ENCODE measurements at regions not wholly inside any gene's neighbourhood (a gene's known extent, or its start where the extent isn't known, plus 50 kb on each side); places are given as distances from the start of the nearest gene placed in this dataset.
"Not testable (repeated sequence)": the region's sequence is repeated elsewhere in the genome, so short reads cannot be mapped to it uniquely, and the experiment has no call there.

- Histone ChIP-seq H3K36me3 (ENCODE audit: insufficient read depth) (no peaks in the 10 kb centered on the region), H3K4me1 (ENCODE audit: insufficient read depth) (no peaks in the 10 kb centered on the region), H3K4me3 (ENCODE audit: low read depth, low read length) (no peak overlapping the region), H3K27ac (ENCODE audit: low read depth) (no peak overlapping the region)
- DNase-seq (ENCODE audit: extremely low spot score): no peak
Observed at GRCh38 chr9:82052081-82052480, 63.5 kb downstream of the SPATA31D1 start.

- Histone ChIP-seq H3K4me3 (ENCODE audit: low read depth, low read length) (no peak overlapping the region), H3K27ac (ENCODE audit: low read depth) (no peak overlapping the region), H3K36me3 (ENCODE audit: insufficient read depth) (no peaks in the 10 kb centered on the region), H3K4me1 (ENCODE audit: insufficient read depth) (no peaks in the 10 kb centered on the region)
- no peak for DNase-seq (ENCODE audit: extremely low spot score)
- 98% methylated on average over 26 of the region's 26 CpGs for WGBS
Observed at GRCh38 chr9:82054264-82055015, 65.9 kb downstream of the SPATA31D1 start.

GRCh38 chr9:82057805-82058204, 69.2 kb downstream of the SPATA31D1 start:
- no peak for DNase-seq (ENCODE audit: extremely low spot score)
- no peak overlapping the region for H3K27ac ChIP-seq (ENCODE audit: low read depth)
- H3K36me3 ChIP-seq (ENCODE audit: insufficient read depth): no peaks in the 10 kb centered on the region
- 78% methylated on average over 5 of the region's 5 CpGs for WGBS
- H3K4me3 ChIP-seq (ENCODE audit: low read depth, low read length): no peak overlapping the region
- H3K4me1 ChIP-seq (ENCODE audit: insufficient read depth): no peaks in the 10 kb centered on the region

- H3K27ac ChIP-seq (ENCODE audit: low read depth); H3K4me1 ChIP-seq (ENCODE audit: insufficient read depth); H3K4me3 ChIP-seq (ENCODE audit: low read depth, low read length); DNase-seq (ENCODE audit: extremely low spot score); H3K36me3 ChIP-seq (ENCODE audit: insufficient read depth): not testable (repeated sequence)
- WGBS: 92% methylated on average over 7 of the region's 7 CpGs
Observed at GRCh38 chr9:82061801-82062200, 73.2 kb downstream of the SPATA31D1 start.

- Histone ChIP-seq H3K36me3 (ENCODE audit: insufficient read depth) (no peaks in the 10 kb centered on the region), H3K4me3 (ENCODE audit: low read depth, low read length) (no peak overlapping the region), H3K27ac (ENCODE audit: low read depth) (no peak overlapping the region), H3K4me1 (ENCODE audit: insufficient read depth) (no peaks in the 10 kb centered on the region)
- WGBS: 87% methylated on average over 12 of the region's 12 CpGs
- no peak for DNase-seq (ENCODE audit: extremely low spot score)
Observed at GRCh38 chr9:82062245-82062644, 73.7 kb downstream of the SPATA31D1 start.

GRCh38 chr9:82073551-82074543, 85.3 kb downstream of the SPATA31D1 start:
- Histone ChIP-seq H3K36me3 (ENCODE audit: insufficient read depth) (no peaks in the 10 kb centered on the region), H3K4me1 (ENCODE audit: insufficient read depth) (no peaks in the 10 kb centered on the region), H3K27ac (ENCODE audit: low read depth) (no peak overlapping the region), H3K4me3 (ENCODE audit: low read depth, low read length) (no peak overlapping the region)
- no peak for DNase-seq (ENCODE audit: extremely low spot score)
- WGBS: 80% methylated on average over 2 of the region's 2 CpGs

- Histone ChIP-seq H3K36me3 (ENCODE audit: insufficient read depth) (no peaks in the 10 kb centered on the region), H3K27ac (ENCODE audit: low read depth) (no peak overlapping the region), H3K4me1 (ENCODE audit: insufficient read depth) (no peaks in the 10 kb centered on the region), H3K4me3 (ENCODE audit: low read depth, low read length) (no peak overlapping the region)
- no peak for DNase-seq (ENCODE audit: extremely low spot score)
Observed at GRCh38 chr9:82080265-82080664, 91.7 kb downstream of the SPATA31D1 start.

- Histone ChIP-seq H3K36me3 (ENCODE audit: insufficient read depth) (no peaks in the 10 kb centered on the region), H3K27ac (ENCODE audit: low read depth) (no peak overlapping the region), H3K4me1 (ENCODE audit: insufficient read depth) (no peaks in the 10 kb centered on the region), H3K4me3 (ENCODE audit: low read depth, low read length) (no peak overlapping the region)
- WGBS: 66% methylated on average over 2 of the region's 2 CpGs
- DNase-seq (ENCODE audit: extremely low spot score): no peak
Observed at GRCh38 chr9:82081496-82081895, 92.9 kb downstream of the SPATA31D1 start.

- Histone ChIP-seq H3K4me1 (ENCODE audit: insufficient read depth) (no peaks in the 10 kb centered on the region), H3K36me3 (ENCODE audit: insufficient read depth) (no peaks in the 10 kb centered on the region), H3K4me3 (ENCODE audit: low read depth, low read length) (no peak overlapping the region), H3K27ac (ENCODE audit: low read depth) (no peak overlapping the region)
- no peak for DNase-seq (ENCODE audit: extremely low spot score)
Observed at GRCh38 chr9:82082563-82082962, 94.0 kb downstream of the SPATA31D1 start.

- Histone ChIP-seq H3K36me3 (ENCODE audit: insufficient read depth) (no peaks in the 10 kb centered on the region), H3K4me1 (ENCODE audit: insufficient read depth) (no peaks in the 10 kb centered on the region), H3K4me3 (ENCODE audit: low read depth, low read length) (no peak overlapping the region), H3K27ac (ENCODE audit: low read depth) (no peak overlapping the region)
- WGBS: 96% methylated on average over 24 of the region's 24 CpGs
- no peak for DNase-seq (ENCODE audit: extremely low spot score)
Observed at GRCh38 chr9:82088591-82088990, 100.0 kb downstream of the SPATA31D1 start.

- no peak for DNase-seq (ENCODE audit: extremely low spot score)
Observed at GRCh38 chr9:82090046-82090445, 101.5 kb downstream of the SPATA31D1 start.

GRCh38 chr9:82091100-82091499, 102.5 kb downstream of the SPATA31D1 start:
- 91% methylated on average over 1 of the region's 1 CpG for WGBS

More at GRCh38 chr9:82090046-82090445, 101.5 kb downstream of the SPATA31D1 start:
- no peak overlapping the region for H3K4me3 ChIP-seq (ENCODE audit: low read depth, low read length)
- no peaks in the 10 kb centered on the region for H3K4me1 ChIP-seq (ENCODE audit: insufficient read depth)
- 93% methylated on average over 2 of the region's 2 CpGs for WGBS
- H3K36me3 ChIP-seq (ENCODE audit: insufficient read depth): no peaks in the 10 kb centered on the region
- no peak overlapping the region for H3K27ac ChIP-seq (ENCODE audit: low read depth)

GRCh38 chr9:82091610-82092009, 103.0 kb downstream of the SPATA31D1 start:
- WGBS: 94% methylated on average over 2 of the region's 2 CpGs
- no peak for DNase-seq (ENCODE audit: extremely low spot score)
- H3K4me1 ChIP-seq (ENCODE audit: insufficient read depth): no peaks in the 10 kb centered on the region
- no peak overlapping the region for H3K4me3 ChIP-seq (ENCODE audit: low read depth, low read length)
- no peak overlapping the region for H3K27ac ChIP-seq (ENCODE audit: low read depth)
- H3K36me3 ChIP-seq (ENCODE audit: insufficient read depth): no peaks in the 10 kb centered on the region

More at GRCh38 chr9:82091100-82091499, 102.5 kb downstream of the SPATA31D1 start:
- Histone ChIP-seq H3K4me1 (ENCODE audit: insufficient read depth) (no peaks in the 10 kb centered on the region), H3K4me3 (ENCODE audit: low read depth, low read length) (no peak overlapping the region), H3K27ac (ENCODE audit: low read depth) (no peak overlapping the region), H3K36me3 (ENCODE audit: insufficient read depth) (no peaks in the 10 kb centered on the region)
- DNase-seq (ENCODE audit: extremely low spot score): no peak

- no peak for DNase-seq (ENCODE audit: extremely low spot score)
- Histone ChIP-seq H3K27ac (ENCODE audit: low read depth) (no peak overlapping the region), H3K4me1 (ENCODE audit: insufficient read depth) (no peaks in the 10 kb centered on the region), H3K4me3 (ENCODE audit: low read depth, low read length) (no peak overlapping the region), H3K36me3 (ENCODE audit: insufficient read depth) (no peaks in the 10 kb centered on the region)
- 89% methylated on average over 1 of the region's 1 CpG for WGBS
Observed at GRCh38 chr9:82101475-82101874, 112.9 kb downstream of the SPATA31D1 start.
